ENCODE measurements at regions not wholly inside any gene's neighbourhood (a gene's known extent, or its start where the extent isn't known, plus 50 kb on each side); places are given as distances from the start of the nearest gene placed in this dataset.
A peak's percentile ranks its signal among the peaks of the same experiment; 100 is the strongest.

DNA sequence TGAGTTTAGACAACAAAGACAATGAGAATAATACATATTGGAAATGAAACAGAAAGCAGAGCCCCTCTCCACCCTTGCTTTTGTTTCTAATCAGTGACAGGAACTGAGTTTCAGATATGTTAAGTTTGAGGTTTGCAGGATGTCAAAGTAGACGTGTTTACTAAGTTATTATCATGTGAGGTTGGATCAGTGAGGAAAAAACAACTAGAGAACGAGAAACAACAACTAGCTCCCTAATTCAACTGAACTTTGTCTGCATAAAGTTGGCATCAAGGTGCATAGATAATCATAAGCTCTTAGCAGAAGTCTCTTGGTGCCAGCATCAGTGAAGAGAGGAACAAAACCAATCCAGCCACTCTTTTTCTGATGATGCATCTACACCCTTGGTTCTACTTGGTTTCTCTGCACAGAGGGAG lies 491.1 kb upstream of the NR2F2 start:
- Histone ChIP-seq H3K4me3 (ENCODE audit: extremely low read depth in 1 of 4, insufficient read depth in 2 of 4, low read depth in 3 of 4, low read length in 4 of 4) (no peak overlapping the region), H3K27me3 (replicated peaks in 1 of 4; ENCODE audit: control insufficient read depth in 3 of 4, extremely low read depth in 1 of 4, insufficient read depth in 3 of 4, low read length in 3 of 4) (no peaks in the 10 kb centered on the region), H3K9ac (replicated peaks in 1 of 4; ENCODE audit: extremely low read depth in 1 of 4, low read depth in 3 of 4, low read length in 3 of 4) (no peak overlapping the region), H3K18ac (ENCODE audit: extremely low read depth, low read length) (no peak overlapping the region), H3K27ac (ENCODE audit: low read depth, low read length) (no peak overlapping the region), H3K9me3 (ENCODE audit: insufficient read depth in 2 of 2, low read depth in 1 of 2, low read length in 1 of 2) (no peaks in the 10 kb centered on the region), H3K79me2 (ENCODE audit: control insufficient read depth in 1 of 2, insufficient read depth in 2 of 2, low read length in 2 of 2) (no peaks in the 10 kb centered on the region), H4K8ac (ENCODE audit: extremely low read depth, insufficient read depth, low read length) (no peak overlapping the region), H2AFZ (ENCODE audit: low read length) (0 out of 2 replicates have a peak overlapping the region, but pooled peaks have one; percentile 29), H3K14ac (ENCODE audit: insufficient read length) (no peak overlapping the region), H3K56ac (replicated peaks; ENCODE audit: insufficient read length, low read depth, low read length) (no peak overlapping the region), H2BK5ac (ENCODE audit: low read depth, low read length) (no peak overlapping the region), H3K4me2 (ENCODE audit: insufficient read depth in 1 of 2, low read depth in 2 of 2, low read length in 2 of 2) (no peak overlapping the region), H4K20me1 (replicated peaks in 1 of 2; ENCODE audit: control insufficient read depth in 1 of 2, insufficient read depth in 2 of 2, low read length in 2 of 2) (no peaks in the 10 kb centered on the region), H2BK20ac (ENCODE audit: low read length) (no peak overlapping the region), H4K5ac (ENCODE audit: insufficient read length, low read depth, low read length) (no peak overlapping the region), H2BK15ac (ENCODE audit: low read length) (no peak overlapping the region), H3K23ac (ENCODE audit: insufficient read length) (no peak overlapping the region), H2BK120ac (replicated peaks; ENCODE audit: low read depth, low read length) (no peak overlapping the region), H2BK12ac (ENCODE audit: low read depth, low read length) (no peak overlapping the region), H3K36me3 (ENCODE audit: control insufficient read depth in 2 of 4, insufficient read depth in 4 of 4, low read length in 3 of 4) (no peaks in the 10 kb centered on the region), H2AK5ac (ENCODE audit: low read depth, low read length) (no peak overlapping the region), H3K79me1 (ENCODE audit: low read depth, low read length) (no peaks in the 10 kb centered on the region), H3K23me2 (ENCODE audit: low read depth, low read length) (no peaks in the 10 kb centered on the region), H4K91ac (replicated peaks; ENCODE audit: insufficient read length, low read length) (no peak overlapping the region), H3K4ac (replicated peaks; ENCODE audit: insufficient read length, low read depth, low read length) (no peak overlapping the region), H3K4me1 (replicated peaks in 1 of 4; ENCODE audit: control insufficient read depth in 3 of 4, insufficient read depth in 4 of 4, low read length in 3 of 4) (no peaks in the 10 kb centered on the region)
- CTCF ChIA-PET (ENCODE audit: partially characterized antibody) = no interaction called here
- FAIRE-seq = no peak
- POLR2A ChIA-PET (ENCODE audit: partially characterized antibody) = no interaction called here
- WGBS, 2 experiments (ENCODE audit: extremely low coverage in 1 of 2, insufficient coverage in 1 of 2, insufficient read length in 1 of 2, insufficient replicate concordance in 2 of 2, low coverage in 1 of 2, low lambda C conversion rate in 2 of 2, missing lambda C conversion rate in 1 of 2) = 79% methylated on average over 2 of the region's 2 CpGs; no CpG with 5 or more reads in 1 of the 2 experiments
- no peak for TF ChIP-seq TEAD4 (IDR thresholded peaks at IDR 0.05; ENCODE audit: low read depth, low read length)
- TF ChIP-seq PHF8 (conservative IDR thresholded peaks at IDR 0.05; ENCODE audit: low read depth, low read length) = no peak
- TF ChIP-seq, protein P1, sequence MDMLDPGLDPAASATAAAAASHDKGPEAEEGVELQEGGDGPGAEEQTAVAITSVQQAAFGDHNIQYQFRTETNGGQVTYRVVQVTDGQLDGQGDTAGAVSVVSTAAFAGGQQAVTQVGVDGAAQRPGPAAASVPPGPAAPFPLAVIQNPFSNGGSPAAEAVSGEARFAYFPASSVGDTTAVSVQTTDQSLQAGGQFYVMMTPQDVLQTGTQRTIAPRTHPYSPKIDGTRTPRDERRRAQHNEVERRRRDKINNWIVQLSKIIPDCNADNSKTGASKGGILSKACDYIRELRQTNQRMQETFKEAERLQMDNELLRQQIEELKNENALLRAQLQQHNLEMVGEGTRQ (IDR thresholded peaks at IDR 0.05; ENCODE audit: low read length) = no peak
- no peak for TF ChIP-seq TAF7 (optimal IDR thresholded peaks at IDR 0.05; ENCODE audit: borderline replicate concordance, low read depth, low read length)
- no peak for TF ChIP-seq CBX8 (IDR thresholded peaks at IDR 0.05; ENCODE audit: borderline replicate concordance, low read depth, low read length)
- no peak for TF ChIP-seq GTF2F1 (IDR thresholded peaks at IDR 0.05; ENCODE audit: borderline replicate concordance, low read depth, low read length)
- no peak for TF ChIP-seq HDAC2 (IDR thresholded peaks at IDR 0.05; ENCODE audit: borderline replicate concordance in 1 of 2, low read depth in 2 of 2, low read length in 2 of 2)
- no peak for TF ChIP-seq MAFK (IDR thresholded peaks at IDR 0.05; ENCODE audit: low read depth, low read length)
- TF ChIP-seq BACH1 (IDR thresholded peaks at IDR 0.05; ENCODE audit: low read length) = no peak
- no peak for DNase-seq (ENCODE audit: low read depth in 1 of 2, low spot score in 2 of 2)

Data from H1 (cell line).